Right atrium auricular region (tissue), 2 donors: ENCODE measurements at regions not wholly inside any gene's neighbourhood (a gene's known extent, or its start where the extent isn't known, plus 50 kb on each side); places are given as distances from the start of the nearest gene placed in this dataset.
"Not testable (repeated sequence)": the region's sequence is repeated elsewhere in the genome, so short reads cannot be mapped to it uniquely, and the experiment has no call there.

Source experiments
- DNase-seq: peaks from one replicate; pipeline ENCODE4 v3.0.0-alpha.2; 2019; ENCODE audit warnings: low spot score
- H3K27ac ChIP-seq, 2 donors: fragments of 200-600 bp; sonication (generic); 1 replicate in 1 of 2; 2 replicates in 1 of 2; pipeline ENCODE4 v1.5.1; 2016 to 2019
- H3K27me3 ChIP-seq, 2 donors: fragments of 200-600 bp; sonication (generic); one replicate each; pipeline versions ENCODE4 v1.5.1 to v1.6.0; 2017 to 2019
- H3K36me3 ChIP-seq: fragments of 200-600 bp; sonication (generic); one replicate; pipeline ENCODE4 v1.5.1; 2016
- H3K4me1 ChIP-seq, 2 donors: fragments of 200-600 bp; sonication (generic); one replicate each; pipeline versions ENCODE4 v1.5.1 to v1.6.0; 2017 to 2019
- H3K4me3 ChIP-seq, 2 donors: fragments of 200-600 bp; sonication (generic); 1 replicate in 1 of 2; 2 replicates in 1 of 2; pipeline ENCODE4 v1.5.1; 2017 to 2019; ENCODE audit warnings: mild to moderate bottlenecking in 1 of 2, moderate library complexity in 1 of 2
- H3K9me3 ChIP-seq, 2 donors: fragments of 200-600 bp; sonication (generic); one replicate each; pipeline ENCODE4 v1.5.1; 2019
- TF ChIP-seq, protein P1 (sequence below), 2 donors: fragments of 200-600 bp; sonication (generic); IDR thresholded peaks; one replicate each; pipeline ENCODE4 v1.5.1; 2019; ENCODE audit warnings: antibody characterized with exemption in 2 of 2

GRCh38 chr7:110534241-110534931 lies 556.5 kb upstream of the LRRN3 start:
- Histone ChIP-seq H3K27me3 (no peaks in the 10 kb centered on the region), H3K4me3 (no peak overlapping the region), H3K9me3 (no peaks in the 10 kb centered on the region), H3K4me1 (peaks cover 0 to 8% of the 10 kb centered on the region in 2 donors), H3K36me3 (no peaks in the 10 kb centered on the region), H3K27ac (peak overlapping the region; percentile 43 to 60)
- DNase-seq = no peak
- TF ChIP-seq, protein P1, sequence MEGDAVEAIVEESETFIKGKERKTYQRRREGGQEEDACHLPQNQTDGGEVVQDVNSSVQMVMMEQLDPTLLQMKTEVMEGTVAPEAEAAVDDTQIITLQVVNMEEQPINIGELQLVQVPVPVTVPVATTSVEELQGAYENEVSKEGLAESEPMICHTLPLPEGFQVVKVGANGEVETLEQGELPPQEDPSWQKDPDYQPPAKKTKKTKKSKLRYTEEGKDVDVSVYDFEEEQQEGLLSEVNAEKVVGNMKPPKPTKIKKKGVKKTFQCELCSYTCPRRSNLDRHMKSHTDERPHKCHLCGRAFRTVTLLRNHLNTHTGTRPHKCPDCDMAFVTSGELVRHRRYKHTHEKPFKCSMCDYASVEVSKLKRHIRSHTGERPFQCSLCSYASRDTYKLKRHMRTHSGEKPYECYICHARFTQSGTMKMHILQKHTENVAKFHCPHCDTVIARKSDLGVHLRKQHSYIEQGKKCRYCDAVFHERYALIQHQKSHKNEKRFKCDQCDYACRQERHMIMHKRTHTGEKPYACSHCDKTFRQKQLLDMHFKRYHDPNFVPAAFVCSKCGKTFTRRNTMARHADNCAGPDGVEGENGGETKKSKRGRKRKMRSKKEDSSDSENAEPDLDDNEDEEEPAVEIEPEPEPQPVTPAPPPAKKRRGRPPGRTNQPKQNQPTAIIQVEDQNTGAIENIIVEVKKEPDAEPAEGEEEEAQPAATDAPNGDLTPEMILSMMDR (IDR thresholded peaks at IDR 0.05) = no peak

- TF ChIP-seq, protein P1 (IDR thresholded peaks at IDR 0.05) = no peak
- Histone ChIP-seq H3K27me3 (no peaks in the 10 kb centered on the region), H3K4me3 (no peak overlapping the region)
Measured at GRCh38 chr7:110539216-110539615, 551.7 kb upstream of the LRRN3 start.

GRCh38 chr7:110541962-110542361 lies 549.0 kb upstream of the LRRN3 start:
- DNase-seq = no peak
- TF ChIP-seq, protein P1 (IDR thresholded peaks at IDR 0.05) = no peak
- H3K27ac ChIP-seq = no peak overlapping the region
- H3K9me3 ChIP-seq = no peaks in the 10 kb centered on the region
- H3K36me3 ChIP-seq = no peaks in the 10 kb centered on the region
- H3K4me1 ChIP-seq = no peaks in the 10 kb centered on the region
- H3K27me3 ChIP-seq = no peaks in the 10 kb centered on the region
- no peak overlapping the region for H3K4me3 ChIP-seq

More at GRCh38 chr7:110539216-110539615, 551.7 kb upstream of the LRRN3 start:
- peaks cover 0 to under 1% of the 10 kb centered on the region in 2 donors for H3K4me1 ChIP-seq
- H3K27ac ChIP-seq = no peak overlapping the region
- no peaks in the 10 kb centered on the region for H3K9me3 ChIP-seq
- no peaks in the 10 kb centered on the region for H3K36me3 ChIP-seq
- DNase-seq = no peak

GRCh38 chr7:110544194-110544593 lies 546.7 kb upstream of the LRRN3 start:
- H3K36me3 ChIP-seq = no peaks in the 10 kb centered on the region
- no peaks in the 10 kb centered on the region for H3K27me3 ChIP-seq
- H3K4me3 ChIP-seq = no peak overlapping the region
- no peaks in the 10 kb centered on the region for H3K4me1 ChIP-seq
- no peaks in the 10 kb centered on the region for H3K9me3 ChIP-seq
- TF ChIP-seq, protein P1 (IDR thresholded peaks at IDR 0.05) = no peak
- H3K27ac ChIP-seq = no peak overlapping the region
- DNase-seq = no peak

GRCh38 chr7:110548372-110548771 lies 542.6 kb upstream of the LRRN3 start:
- Histone ChIP-seq H3K9me3 (peaks cover 0 to 20% of the 10 kb centered on the region in 2 donors), H3K4me1 (no peaks in the 10 kb centered on the region), H3K4me3 (no peak overlapping the region), H3K27me3 (no peaks in the 10 kb centered on the region), H3K36me3 (no peaks in the 10 kb centered on the region), H3K27ac (no peak overlapping the region)
- no peak for DNase-seq
- TF ChIP-seq, protein P1 (IDR thresholded peaks at IDR 0.05) = no peak

DNA sequence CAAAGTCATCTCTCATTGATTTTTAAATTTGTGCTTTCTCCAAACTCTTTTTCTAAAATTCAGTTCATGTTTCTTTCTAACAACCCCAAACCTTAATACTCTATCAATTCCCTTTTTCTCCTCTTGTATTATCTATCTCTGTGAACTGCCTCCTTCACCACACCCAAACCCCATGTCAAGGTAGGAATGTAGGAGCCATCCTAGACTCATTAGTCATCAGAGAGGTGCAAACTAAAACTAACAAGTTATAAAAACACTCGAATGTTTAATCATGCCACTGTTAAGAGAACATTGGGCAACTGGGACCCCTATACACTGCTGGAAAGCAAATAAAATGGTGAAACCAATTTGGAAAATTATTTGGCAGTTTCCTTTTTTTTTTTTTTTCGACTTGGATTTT lies 533.8 kb upstream of the LRRN3 start:
- Histone ChIP-seq H3K27me3 (no peaks in the 10 kb centered on the region), H3K27ac (no peak overlapping the region), H3K9me3 (peaks cover 0 to 10% of the 10 kb centered on the region in 2 donors), H3K4me3 (no peak overlapping the region), H3K4me1 (no peaks in the 10 kb centered on the region), H3K36me3 (no peaks in the 10 kb centered on the region)
- TF ChIP-seq, protein P1 (IDR thresholded peaks at IDR 0.05) = no peak
- DNase-seq = no peak

DNA sequence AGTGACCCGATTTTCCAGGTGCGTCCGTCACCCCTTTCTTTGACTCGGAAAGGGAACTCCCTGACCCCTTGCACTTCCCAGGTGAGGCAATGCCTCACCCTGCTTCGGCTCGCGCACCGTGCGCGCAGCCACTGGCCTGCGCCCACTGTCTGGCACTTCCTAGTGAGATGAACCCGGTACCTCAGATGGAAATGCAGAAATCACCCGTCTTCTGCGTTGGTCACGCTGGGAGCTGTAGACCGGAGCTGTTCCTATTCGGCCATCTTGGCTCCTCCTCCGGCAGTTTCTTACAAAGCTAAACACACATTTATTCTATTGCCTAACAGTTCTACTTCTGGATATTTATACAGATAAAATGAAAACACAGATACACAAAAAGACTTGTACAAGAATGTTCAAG lies 527.6 kb upstream of the LRRN3 start:
- H3K4me1 ChIP-seq, H3K4me3 ChIP-seq, H3K27ac ChIP-seq, H3K9me3 ChIP-seq, DNase-seq, H3K36me3 ChIP-seq, H3K27me3 ChIP-seq: not testable (repeated sequence)
